HEK293T (cell line): ENCODE measurements at regions not wholly inside any gene's neighbourhood (a gene's known extent, or its start where the extent isn't known, plus 50 kb on each side); places are given as distances from the start of the nearest gene placed in this dataset.

Experiments used
- CTCF ChIA-PET: fragments of 350-600 bp; formaldehyde crosslinking; extraction: SDS; loops from one replicate; lab custom pipeline; 2021; ENCODE audit warnings: antibody characterized with exemption, inconsistent platforms; lab: Yijun Ruan, JAX
- POLR2A ChIA-PET: fragments of 350-600 bp; formaldehyde crosslinking; extraction: SDS; loops from one replicate; lab custom pipeline; 2020; ENCODE audit warnings: antibody characterized with exemption, inconsistent platforms; lab: Yijun Ruan, JAX
- DNase-seq: peaks from one replicate; pipeline ENCODE4 v3.0.0; 2012; ENCODE audit warnings: mixed read lengths; ENCODE audit errors: extremely low spot score
- ARNT ChIP-seq: fragments of 450-650 bp; IDR thresholded peaks from 2 replicates; pipeline ENCODE4 v1.6.1; 2017; ENCODE audit warnings: mild to moderate bottlenecking
- BHLHE40 ChIP-seq: fragments of 450-650 bp; IDR thresholded peaks from 2 replicates; pipeline ENCODE4 v1.6.1; 2016; ENCODE audit warnings: mild to moderate bottlenecking, moderate library complexity, borderline replicate concordance
- CTBP1 ChIP-seq: fragments of 450-650 bp; IDR thresholded peaks from 2 replicates; pipeline ENCODE4 v1.6.1; 2016; ENCODE audit warnings: borderline replicate concordance
- ELF4 ChIP-seq: fragments of 450-650 bp; IDR thresholded peaks from 2 replicates; pipeline ENCODE4 v1.6.1; 2017; ENCODE audit warnings: antibody characterized with exemption
- FOXA1 ChIP-seq: fragments of 450-650 bp; IDR thresholded peaks from 2 replicates; pipeline ENCODE4 v1.6.1; 2016; ENCODE audit warnings: mild to moderate bottlenecking
- FOXK2 ChIP-seq: fragments of 450-650 bp; IDR thresholded peaks from 2 replicates; pipeline ENCODE4 v1.6.1; 2016; ENCODE audit warnings: mild to moderate bottlenecking
- FOXM1 ChIP-seq: fragments of 450-650 bp; IDR thresholded peaks from 2 replicates; pipeline ENCODE4 v1.6.1; 2017; ENCODE audit warnings: mild to moderate bottlenecking, borderline replicate concordance
- HDGF ChIP-seq: fragments of 450-650 bp; IDR thresholded peaks from 2 replicates; pipeline ENCODE4 v1.6.1; 2017; ENCODE audit warnings: antibody characterized with exemption, borderline replicate concordance
- L3MBTL2 ChIP-seq: fragments of 450-650 bp; conservative IDR thresholded peaks from 2 replicates; pipeline ENCODE4 v1.6.1; 2016; ENCODE audit warnings: mild to moderate bottlenecking
- LEF1 ChIP-seq: fragments of 450-650 bp; IDR thresholded peaks from 2 replicates; pipeline ENCODE4 v1.6.1; 2017; ENCODE audit warnings: mild to moderate bottlenecking, borderline replicate concordance
- NFRKB ChIP-seq: fragments of 450-650 bp; IDR thresholded peaks from 2 replicates; pipeline ENCODE4 v1.6.1; 2016; ENCODE audit warnings: mild to moderate bottlenecking, moderate library complexity
- SP1 ChIP-seq: fragments of 450-650 bp; IDR thresholded peaks from 2 replicates; pipeline ENCODE4 v1.6.1; 2017
- SUZ12 ChIP-seq: fragments of 450-650 bp; IDR thresholded peaks from 2 replicates; pipeline ENCODE4 v1.6.1; 2016; ENCODE audit warnings: mild to moderate bottlenecking
- TARDBP ChIP-seq: fragments of 450-650 bp; IDR thresholded peaks from 2 replicates; pipeline ENCODE4 v1.6.1; 2016
- ZNF384 ChIP-seq: fragments of 450-650 bp; IDR thresholded peaks from 2 replicates; pipeline ENCODE4 v1.6.1; 2016
- TF ChIP-seq, protein P1 (sequence below): fragments of 450-650 bp; IDR thresholded peaks from 2 replicates; pipeline ENCODE4 v1.6.1; 2016

DNA sequence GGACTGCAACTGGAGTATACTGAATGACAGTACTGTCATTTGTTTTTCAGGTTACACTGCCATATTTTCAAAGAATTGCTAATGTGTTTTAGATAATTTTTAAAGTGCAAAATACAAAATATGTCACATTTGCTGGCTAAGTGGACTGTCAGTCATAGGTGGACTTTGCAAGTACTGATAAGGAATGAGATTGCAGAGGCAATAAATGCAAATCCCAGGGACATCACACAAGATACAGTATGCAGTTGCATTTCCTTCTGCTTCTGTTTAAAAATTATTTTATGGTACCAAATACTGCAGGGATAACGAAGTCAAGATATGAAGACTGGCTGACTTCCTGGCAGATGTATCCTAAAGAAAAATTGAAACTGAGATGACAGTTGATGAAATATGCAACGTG, 237.6 kb upstream of the MAGI2 start:
- ChIA-PET POLR2A (no interaction called here), CTCF (no interaction called here)
- DNase-seq: no peak
- TF ChIP-seq LEF1 (no peak), NFRKB (no peak), ZNF384 (no peak), HDGF (no peak), TARDBP (no peak), ELF4 (no peak)
- TF ChIP-seq, protein P1, sequence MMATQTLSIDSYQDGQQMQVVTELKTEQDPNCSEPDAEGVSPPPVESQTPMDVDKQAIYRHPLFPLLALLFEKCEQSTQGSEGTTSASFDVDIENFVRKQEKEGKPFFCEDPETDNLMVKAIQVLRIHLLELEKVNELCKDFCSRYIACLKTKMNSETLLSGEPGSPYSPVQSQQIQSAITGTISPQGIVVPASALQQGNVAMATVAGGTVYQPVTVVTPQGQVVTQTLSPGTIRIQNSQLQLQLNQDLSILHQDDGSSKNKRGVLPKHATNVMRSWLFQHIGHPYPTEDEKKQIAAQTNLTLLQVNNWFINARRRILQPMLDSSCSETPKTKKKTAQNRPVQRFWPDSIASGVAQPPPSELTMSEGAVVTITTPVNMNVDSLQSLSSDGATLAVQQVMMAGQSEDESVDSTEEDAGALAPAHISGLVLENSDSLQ: no peak

DNA sequence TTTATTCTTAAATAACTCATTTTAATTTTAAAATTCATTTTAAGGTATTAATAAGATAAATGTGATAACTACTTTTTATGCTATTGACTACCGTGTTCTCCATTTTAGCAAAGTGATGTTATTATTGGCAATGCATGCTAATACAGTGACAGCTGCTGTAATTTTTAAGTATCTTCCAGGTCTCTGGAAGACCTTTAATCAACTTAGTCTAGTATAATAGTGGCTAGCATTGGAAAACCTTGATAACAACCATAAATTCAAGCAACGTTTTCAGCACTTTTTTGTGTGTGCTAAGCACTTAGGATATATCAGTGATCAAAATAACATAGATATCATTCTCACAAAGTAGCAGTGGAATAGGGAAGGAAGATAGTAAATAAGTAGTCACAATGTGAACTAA, 230.9 kb upstream of the MAGI2 start:
- POLR2A ChIA-PET: no interaction called here
- no peak for DNase-seq
- TF ChIP-seq HDGF (no peak), FOXA1 (no peak)
- CTCF ChIA-PET: no interaction called here

DNA sequence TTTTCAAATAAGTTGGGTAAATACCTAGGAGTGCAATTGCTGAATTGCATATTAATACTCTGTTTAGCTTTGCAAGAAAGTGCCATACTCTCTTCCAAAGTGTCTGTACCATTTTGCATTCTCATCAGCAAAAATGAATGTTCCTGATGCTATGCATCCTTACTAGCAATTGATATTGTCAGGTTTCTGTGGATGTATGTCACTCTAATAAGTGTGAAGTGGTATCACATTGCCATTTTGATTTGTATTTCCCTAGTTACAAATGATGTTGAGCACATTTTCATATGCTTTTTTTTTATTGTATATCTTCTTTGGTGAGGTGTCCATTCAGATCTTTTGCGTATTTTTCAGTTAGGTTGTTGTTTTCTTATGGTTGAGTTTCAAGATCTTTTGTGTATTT, 230.4 kb upstream of the MAGI2 start:
- CTCF ChIA-PET: no interaction called here
- TF ChIP-seq SP1 (no peak), TARDBP (no peak), NFRKB (no peak), FOXK2 (no peak), HDGF (no peak), LEF1 (no peak), ZNF384 (no peak), ELF4 (no peak), CTBP1 (no peak), BHLHE40 (no peak), ARNT (no peak), FOXA1 (no peak), SUZ12 (no peak), L3MBTL2 (no peak), FOXM1 (no peak)
- TF ChIP-seq, protein P1: no peak
- no peak for DNase-seq
- POLR2A ChIA-PET: no interaction called here

DNA sequence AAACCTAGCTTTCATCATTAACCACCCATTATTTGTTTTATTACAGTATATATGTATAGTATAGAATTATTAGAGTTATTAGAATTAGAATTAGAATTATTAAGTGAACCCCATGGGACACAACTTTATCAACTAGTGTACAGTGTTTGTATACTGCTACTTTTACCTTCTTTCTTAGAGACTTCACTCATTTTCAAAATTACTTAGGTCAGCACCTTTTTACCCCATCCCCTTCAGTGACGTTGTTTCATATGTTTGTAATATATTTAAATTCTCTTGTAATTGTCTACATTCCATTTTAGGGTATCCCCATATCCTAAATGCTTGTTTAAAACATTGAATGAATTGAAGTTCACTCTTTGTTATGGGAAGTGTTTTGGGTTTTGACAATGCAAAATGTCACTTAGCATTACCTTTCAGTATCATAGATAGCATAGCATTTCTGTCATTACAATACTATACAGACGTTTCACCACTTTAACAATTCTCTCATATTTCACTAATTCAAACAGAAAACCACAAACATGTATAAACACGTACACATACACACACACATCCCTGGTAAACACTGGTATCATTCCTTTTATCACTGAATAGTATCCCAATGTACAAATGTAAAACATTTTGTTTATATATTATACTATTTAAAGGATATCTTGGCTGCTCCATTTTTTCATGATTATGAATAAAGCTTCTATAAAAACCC, 229.9 kb upstream of the MAGI2 start:
- POLR2A ChIA-PET: no interaction called here
- TF ChIP-seq FOXM1: no peak
- DNase-seq: no peak
- CTCF ChIA-PET: no interaction called here

DNA sequence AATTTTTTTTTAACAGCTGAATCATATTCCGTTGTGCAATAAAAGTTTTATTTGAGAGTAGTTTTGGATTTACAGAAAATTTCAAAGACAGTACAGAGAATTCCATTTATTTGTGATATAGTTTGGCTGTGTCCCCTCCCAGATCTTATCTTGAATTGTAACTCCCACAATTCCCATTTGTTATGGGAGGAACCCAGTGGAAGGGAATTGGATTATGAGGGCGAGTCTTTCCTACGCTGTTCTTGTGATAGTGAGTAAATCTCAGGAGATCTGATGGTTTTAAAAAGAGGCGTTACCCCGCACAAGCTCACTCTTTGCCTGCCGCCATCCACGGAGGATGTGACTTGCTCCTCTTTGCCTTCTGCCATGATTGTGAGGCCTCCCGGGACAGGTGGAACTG, 228.0 kb upstream of the MAGI2 start:
- ChIA-PET POLR2A (no interaction called here), CTCF (interaction anchor here (0.7 kb wide), 1 partner anchor 433 kb away, joined by 3 read pairs; no protein-coding TSS in a partner anchor)
- TF ChIP-seq BHLHE40: no peak
- no peak for TF ChIP-seq FOXM1
- TF ChIP-seq SUZ12: no peak
- no peak for TF ChIP-seq FOXA1
- TF ChIP-seq HDGF: no peak
- TF ChIP-seq LEF1: no peak
- TF ChIP-seq SP1: no peak
- no peak for TF ChIP-seq FOXK2
- TF ChIP-seq ZNF384: no peak
- no peak for TF ChIP-seq TARDBP
- TF ChIP-seq ARNT: no peak
- TF ChIP-seq NFRKB: no peak
- no peak for TF ChIP-seq ELF4
- no peak for TF ChIP-seq L3MBTL2
- no peak for TF ChIP-seq CTBP1
- TF ChIP-seq, protein P1: no peak
- no peak for DNase-seq

DNA sequence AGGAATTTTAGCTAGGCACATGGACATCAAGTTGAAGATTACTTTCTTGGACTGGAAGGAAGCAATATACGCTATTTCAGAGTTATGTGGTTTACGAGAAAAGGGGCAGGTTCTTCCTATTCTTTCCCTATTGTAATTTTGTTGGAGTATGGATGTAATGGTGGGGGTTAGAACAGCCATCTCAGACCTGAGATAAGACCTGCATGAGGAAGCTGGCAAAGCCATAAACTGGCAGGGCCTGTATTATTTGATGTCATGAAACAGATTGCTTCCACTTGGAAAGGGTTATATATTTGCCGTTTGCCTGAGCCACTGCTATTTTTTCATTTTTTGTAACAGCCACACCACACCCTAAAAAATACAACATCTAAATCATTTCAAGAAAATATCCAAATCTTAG, 220.5 kb upstream of the MAGI2 start:
- no peak for DNase-seq
- no peak for TF ChIP-seq CTBP1
- TF ChIP-seq ARNT: no peak
- no peak for TF ChIP-seq ELF4
- TF ChIP-seq FOXA1: no peak
- TF ChIP-seq LEF1: no peak
- no peak for TF ChIP-seq HDGF
- no peak for TF ChIP-seq SP1
- no peak for TF ChIP-seq ZNF384
- TF ChIP-seq, protein P1: no peak
- TF ChIP-seq L3MBTL2: no peak
- TF ChIP-seq BHLHE40: no peak
- no peak for TF ChIP-seq FOXM1
- no peak for TF ChIP-seq SUZ12
- TF ChIP-seq NFRKB: no peak
- TF ChIP-seq TARDBP: no peak
- no peak for TF ChIP-seq FOXK2
- POLR2A ChIA-PET: no interaction called here
- CTCF ChIA-PET: no interaction called here
